ENCODE measurements at regions not wholly inside any gene's neighbourhood (a gene's known extent, or its start where the extent isn't known, plus 50 kb on each side); places are given as distances from the start of the nearest gene placed in this dataset.

DNA sequence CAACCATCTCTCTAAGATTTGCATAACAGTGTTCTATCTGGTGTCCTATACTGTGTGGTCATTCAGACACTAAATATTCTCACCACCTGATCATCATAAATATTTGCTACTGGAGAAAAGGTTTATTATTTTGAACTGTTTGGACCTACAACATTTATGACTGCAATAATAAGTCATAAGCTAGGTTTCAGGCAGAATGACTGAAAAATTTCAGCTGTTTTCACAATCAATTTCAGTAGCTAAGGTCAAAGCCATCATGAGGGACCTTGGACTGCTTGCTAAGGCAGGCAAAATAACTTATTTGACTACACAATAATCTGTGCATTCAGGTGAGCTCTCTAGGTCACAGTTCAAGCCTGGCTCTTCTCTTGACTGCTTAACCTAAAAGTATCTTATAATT lies 425.5 kb upstream of the CDH2 start:
- TF ChIP-seq, protein P1, sequence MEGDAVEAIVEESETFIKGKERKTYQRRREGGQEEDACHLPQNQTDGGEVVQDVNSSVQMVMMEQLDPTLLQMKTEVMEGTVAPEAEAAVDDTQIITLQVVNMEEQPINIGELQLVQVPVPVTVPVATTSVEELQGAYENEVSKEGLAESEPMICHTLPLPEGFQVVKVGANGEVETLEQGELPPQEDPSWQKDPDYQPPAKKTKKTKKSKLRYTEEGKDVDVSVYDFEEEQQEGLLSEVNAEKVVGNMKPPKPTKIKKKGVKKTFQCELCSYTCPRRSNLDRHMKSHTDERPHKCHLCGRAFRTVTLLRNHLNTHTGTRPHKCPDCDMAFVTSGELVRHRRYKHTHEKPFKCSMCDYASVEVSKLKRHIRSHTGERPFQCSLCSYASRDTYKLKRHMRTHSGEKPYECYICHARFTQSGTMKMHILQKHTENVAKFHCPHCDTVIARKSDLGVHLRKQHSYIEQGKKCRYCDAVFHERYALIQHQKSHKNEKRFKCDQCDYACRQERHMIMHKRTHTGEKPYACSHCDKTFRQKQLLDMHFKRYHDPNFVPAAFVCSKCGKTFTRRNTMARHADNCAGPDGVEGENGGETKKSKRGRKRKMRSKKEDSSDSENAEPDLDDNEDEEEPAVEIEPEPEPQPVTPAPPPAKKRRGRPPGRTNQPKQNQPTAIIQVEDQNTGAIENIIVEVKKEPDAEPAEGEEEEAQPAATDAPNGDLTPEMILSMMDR (IDR thresholded peaks at IDR 0.05; ENCODE audit: poor library complexity): no peak
- TF ChIP-seq EZH2phosphoT487 (IDR thresholded peaks at IDR 0.05; ENCODE audit: low read depth, severe bottlenecking, unreplicated experiment): no peak

Measured in hepatocyte (in vitro differentiated cells).